ENCODE measurements at regions not wholly inside any gene's neighbourhood (a gene's known extent, or its start where the extent isn't known, plus 50 kb on each side); places are given as distances from the start of the nearest gene placed in this dataset.
"Not testable (repeated sequence)": the region's sequence is repeated elsewhere in the genome, so short reads cannot be mapped to it uniquely, and the experiment has no call there.

GRCh38 chr18:64707052-64707451 lies 558.2 kb upstream of the LINC00305 start:
- no peak for DNase-seq

DNA sequence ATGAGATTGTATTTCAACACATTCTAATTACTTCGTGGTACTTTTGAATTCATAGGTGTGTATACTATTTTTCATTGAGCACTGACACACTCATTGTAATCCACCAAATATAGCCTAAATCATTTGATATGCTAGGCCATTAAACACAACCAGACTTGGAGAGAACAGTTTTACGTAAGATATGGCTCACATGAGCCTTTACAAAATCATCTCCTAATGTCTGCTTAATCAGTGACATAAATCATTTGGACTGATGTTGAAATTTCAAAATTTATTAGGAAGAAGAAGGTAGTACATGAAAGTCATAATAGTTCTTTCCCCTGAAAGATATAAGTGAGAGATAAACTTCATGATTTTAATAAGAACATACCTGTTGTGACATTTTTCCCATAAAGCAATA lies 550.2 kb upstream of the LINC00305 start:
- DNase-seq: no peak

DNA sequence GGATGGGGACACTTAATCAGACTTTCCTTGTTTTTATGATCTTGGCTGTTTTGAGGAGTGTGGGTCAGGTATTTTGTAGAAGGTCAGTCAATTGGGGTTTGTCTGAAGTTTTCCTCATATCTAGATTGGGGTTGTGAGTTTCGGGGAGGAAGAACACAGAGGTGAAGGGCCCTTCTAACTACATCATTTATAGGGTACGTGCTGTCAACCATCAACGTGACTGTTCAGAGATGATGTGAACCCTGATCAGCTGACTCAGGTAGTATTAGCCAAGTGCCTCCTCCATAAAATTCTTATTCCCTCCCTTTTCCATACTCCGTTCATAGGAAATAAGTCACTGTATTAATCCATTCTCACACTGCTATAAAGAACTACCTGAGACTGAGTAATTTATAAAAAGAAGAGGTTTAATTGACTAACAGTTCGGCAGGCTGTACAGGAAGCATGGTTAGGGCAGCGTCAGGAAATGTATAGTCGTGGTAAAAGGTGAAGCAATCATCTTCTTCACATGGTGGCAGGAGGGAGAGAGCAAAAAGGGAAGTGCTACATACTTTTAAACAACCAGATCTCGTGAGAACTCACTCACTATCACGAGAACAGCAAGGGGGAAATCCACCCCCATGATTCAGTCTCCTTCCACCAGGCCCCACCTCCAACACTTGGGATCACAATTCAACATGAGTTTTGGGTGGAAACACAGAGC lies 547.1 kb upstream of the LINC00305 start:
- DNase-seq: no peak

- no peak for DNase-seq
Observed at GRCh38 chr18:64693766-64694165, 544.9 kb upstream of the LINC00305 start.

GRCh38 chr18:64692826-64693225 lies 543.9 kb upstream of the LINC00305 start:
- no peak for DNase-seq

DNA sequence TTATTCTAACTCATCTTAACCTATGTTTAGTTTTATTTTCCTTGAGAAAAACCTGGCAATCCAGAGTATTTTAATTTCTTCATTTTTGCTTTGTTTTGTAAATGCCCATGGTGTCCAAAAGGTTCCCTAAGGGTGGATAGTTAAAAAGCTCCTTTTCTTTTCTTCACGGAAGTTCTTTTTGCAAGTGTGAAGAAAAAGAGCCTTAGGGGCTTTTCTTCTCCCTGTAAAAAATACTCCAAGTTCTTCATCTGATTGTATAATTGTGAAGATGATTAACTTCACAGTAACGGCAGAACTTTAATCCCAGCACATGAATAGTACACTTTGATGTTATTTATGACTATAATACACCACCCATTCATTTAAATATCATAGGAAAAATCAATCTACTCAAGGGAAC lies 530.2 kb upstream of the LINC00305 start:
- no peak for DNase-seq

DNA sequence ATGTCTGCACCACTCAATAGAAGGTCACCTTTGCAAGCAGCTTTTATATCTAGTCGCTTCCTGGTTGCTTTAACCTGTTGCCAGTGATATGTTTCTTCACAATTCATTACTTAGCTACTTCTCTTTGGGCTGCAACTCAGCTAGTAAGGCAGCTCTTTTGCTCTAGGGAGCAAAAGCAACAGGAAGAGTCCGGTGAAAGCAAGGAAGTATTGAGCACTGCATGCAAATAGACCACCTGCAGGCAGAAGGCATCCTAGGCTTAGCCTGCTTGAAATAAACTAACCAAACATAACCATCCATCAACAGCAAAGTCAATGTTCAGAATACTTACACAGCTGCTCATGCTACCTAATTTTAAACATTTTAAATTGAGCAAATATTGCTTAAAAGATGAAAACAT lies 529.2 kb upstream of the LINC00305 start:
- no peak for DNase-seq

DNA sequence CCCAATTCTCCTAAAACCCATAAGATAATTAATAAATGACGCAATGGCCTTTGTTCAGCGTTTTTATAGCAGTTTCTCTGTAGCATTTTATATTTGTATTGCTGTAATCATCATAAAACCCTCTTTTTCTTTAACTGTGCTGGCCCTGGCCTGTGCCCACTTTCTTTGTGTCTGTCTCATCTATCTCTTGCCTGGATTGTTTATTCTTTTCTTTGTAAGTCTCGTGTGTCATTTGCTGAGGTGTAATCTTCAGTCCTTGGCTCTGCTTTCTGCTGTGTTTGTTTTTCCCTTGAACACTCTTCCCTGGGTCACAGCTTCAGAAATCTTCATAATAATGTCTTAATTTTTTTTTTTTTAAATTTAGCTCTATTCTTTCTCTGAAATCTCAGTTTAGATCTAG lies 525.8 kb upstream of the LINC00305 start:
- no peak for DNase-seq

DNA sequence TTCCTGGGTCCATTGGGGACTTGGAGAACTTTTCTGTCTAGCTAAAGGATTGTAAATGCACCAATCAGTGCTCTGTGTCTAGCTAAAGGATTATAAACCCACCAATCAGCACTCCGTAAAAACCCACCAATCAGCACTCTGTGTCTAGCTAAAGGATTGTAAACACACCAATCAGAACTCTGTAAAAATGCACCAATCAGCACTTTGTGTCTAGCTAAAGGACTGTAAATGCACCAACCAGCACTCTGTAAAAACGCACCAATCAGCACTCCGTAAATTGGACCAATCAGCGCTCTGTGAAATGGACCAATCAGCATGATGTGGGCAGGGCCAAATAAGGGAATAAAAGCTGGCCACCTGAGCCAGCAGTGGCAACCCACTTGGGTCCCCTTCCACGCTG lies 522.4 kb upstream of the LINC00305 start:
- DNase-seq: not testable (repeated sequence)

DNA sequence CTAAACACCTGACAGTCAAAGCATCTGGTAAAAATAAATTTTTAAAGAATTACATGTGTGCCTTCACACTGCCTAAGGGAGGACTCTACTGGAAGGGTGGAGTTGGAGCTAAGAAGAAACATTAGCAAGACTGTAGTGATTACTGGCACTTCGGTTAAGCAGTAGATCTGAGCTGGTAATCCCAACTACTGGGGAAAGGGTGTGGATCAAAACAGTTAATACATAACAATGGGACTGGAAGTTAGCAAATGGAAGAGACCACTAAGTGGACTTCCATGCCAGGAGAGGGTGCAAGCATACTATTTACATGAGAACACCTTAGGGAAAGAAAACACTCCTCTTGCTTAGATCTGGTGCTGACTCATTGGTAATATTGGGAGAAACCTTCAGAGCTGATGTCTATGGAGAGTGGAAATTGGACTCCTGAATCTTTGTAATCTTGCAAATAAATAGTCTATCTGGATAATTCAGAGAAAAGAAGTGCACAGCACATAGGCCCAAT lies 519.6 kb upstream of the LINC00305 start:
- no peak for DNase-seq

DNA sequence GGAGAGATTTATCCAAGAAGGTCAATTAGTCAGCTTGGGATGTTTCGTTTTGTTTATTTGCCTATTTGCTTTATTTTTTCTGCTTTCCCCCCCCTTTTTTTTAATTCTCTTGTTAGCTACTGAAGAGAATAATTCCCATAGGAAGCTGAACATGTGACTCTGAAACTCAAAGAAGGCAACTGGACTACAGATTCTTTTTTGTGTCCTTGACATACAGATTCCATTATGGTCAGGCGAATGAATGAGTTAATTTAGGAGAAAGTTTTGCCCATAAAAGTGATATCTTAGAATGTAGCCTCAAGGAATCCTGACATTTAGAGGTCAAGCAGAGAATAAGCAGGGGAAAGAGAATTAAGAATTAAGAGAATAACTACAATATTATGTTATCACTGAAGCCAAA lies 514.2 kb upstream of the LINC00305 start:
- DNase-seq: no peak

GRCh38 chr18:64659196-64659595 lies 510.3 kb upstream of the LINC00305 start:
- DNase-seq: no peak

DNA sequence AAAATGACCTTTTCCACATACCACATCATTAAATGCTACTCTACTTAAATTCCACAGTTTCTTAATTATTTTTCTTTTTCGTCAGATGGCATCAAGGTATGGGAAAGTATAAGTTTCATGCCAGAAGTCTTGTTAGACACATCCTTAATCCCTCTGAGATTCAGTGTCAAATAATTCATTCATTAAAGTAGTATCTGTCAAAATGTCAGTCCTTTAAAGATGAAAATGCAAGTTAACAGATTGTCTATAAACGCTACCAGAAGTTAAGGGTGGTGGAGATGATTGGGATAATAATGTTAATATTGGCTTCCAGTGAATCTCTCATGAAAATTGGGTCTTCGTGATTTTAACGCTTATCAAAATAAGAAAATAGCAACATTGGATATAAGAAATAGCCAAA lies 504.2 kb upstream of the LINC00305 start:
- no peak for DNase-seq

- DNase-seq: no peak
Observed at GRCh38 chr18:64650068-64650467, 501.2 kb upstream of the LINC00305 start.

DNA sequence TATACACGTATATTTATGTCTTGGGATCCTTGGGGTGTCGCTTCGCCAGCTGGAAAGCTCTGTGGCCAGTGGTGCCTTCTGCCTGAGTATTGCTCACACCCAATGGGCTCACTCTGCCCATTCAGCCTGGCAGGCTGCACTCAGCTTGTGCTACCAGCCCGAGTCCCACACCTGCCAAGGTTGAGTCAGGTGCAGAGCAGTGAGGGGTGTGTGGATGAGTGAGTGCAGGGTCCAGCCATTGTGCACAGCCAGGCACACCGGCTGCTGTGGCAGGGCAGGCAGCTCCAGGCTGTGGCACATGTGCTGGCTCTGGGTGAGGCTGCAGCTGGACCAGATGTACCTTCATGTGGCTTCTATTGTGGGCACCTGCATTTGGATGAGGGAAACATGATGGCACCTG lies 496.9 kb upstream of the LINC00305 start:
- no peak for DNase-seq

DNA sequence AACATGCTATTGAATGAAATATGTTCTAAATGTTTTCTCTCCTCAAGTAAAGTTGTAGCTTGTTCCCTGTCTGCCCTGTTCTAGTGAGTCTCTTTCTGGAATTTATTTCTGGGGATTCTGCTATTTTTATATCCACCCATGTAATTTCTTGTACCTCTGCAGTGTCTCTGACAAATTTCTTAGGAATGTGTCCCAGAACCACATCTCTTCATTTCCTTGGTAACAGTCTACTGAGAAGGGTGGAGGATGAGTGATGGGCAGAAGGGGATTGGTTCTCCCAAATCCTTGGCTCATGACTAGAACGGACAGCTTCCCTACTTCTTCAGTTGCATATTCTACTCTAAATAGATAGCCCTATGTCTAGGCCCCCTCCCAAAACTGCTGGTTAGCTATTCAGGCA lies 490.6 kb upstream of the LINC00305 start:
- DNase-seq: no peak

- no peak for DNase-seq
Observed at GRCh38 chr18:64620971-64621560, 472.2 kb upstream of the LINC00305 start.

DNA sequence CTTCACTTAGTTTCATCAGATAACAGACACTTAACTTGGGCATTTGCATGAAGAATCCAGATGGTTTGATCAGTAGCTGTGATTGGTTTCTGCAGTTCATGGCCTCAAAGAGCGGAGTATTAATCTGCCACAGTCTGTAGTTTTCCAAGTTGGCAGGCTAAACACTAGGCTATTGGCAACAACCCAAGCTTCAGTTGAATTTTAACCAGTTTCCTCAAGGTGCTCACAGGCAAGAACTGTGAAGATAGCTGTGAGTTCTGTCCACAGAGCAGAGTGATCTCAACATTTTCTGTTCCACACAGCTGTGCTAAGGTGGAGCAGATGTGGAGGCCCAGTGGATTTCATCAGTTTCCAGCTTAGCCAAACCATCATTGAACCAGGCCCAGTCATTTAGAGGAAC lies 469.5 kb upstream of the LINC00305 start:
- no peak for DNase-seq

GRCh38 chr18:64615021-64615420 lies 466.1 kb upstream of the LINC00305 start:
- no peak for DNase-seq

DNA sequence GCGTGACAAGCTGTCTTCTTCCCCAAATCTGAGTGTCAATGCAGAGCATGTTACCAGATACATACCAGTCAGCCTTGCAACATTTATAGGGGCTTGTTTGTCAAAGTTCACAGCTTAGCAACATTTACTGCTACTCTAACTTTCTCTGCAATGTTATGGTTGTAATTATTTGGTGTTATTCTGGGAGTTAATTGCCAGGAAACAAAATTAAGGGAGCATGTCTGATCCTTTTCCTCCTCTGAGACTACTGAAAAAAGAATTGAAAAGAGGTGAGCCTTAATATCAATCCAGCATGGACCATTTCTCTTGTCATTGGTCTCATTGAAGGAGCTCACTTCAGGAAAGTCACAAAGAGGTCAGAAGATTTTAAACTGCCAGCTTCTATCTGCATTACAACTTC lies 465.6 kb upstream of the LINC00305 start:
- no peak for DNase-seq

DNA sequence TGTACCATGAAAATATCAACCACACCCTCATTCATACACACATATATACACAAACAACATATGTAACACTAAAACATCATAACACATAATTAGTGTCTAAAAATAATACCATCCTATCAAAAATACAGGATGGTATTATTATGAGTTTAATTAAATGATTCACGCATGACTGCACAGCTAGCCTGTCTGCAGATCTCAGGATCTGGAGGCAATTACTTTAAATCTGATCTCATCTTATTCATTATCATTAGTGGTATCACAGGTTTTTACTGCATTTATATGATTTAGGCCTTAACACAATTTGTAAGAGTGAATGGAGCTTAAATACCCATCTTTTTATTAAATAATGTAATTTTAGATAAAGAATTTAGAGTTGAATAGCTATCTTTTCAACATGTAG lies 443.4 kb upstream of the LINC00305 start:
- no peak for DNase-seq

- no peak for DNase-seq
Observed at GRCh38 chr18:64589000-64589399, 440.1 kb upstream of the LINC00305 start.

DNA sequence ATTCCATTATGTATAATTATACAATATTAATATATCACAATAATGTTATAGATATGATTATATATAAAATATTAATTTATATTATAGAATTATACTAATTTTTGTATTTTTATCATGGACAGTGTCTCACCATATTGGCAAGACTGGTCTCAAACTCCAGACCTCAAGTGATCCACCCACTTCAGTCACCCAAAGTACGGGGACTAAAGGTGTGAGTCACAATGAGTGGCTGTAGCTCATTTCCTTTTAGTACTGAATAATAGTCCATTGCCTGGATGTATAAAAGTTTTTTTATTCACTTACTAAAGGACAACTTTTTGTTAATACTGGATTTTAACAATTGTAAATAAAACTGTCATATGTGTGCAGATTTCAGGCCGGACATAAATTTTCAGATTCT lies 417.6 kb upstream of the LINC00305 start:
- DNase-seq: no peak

DNA sequence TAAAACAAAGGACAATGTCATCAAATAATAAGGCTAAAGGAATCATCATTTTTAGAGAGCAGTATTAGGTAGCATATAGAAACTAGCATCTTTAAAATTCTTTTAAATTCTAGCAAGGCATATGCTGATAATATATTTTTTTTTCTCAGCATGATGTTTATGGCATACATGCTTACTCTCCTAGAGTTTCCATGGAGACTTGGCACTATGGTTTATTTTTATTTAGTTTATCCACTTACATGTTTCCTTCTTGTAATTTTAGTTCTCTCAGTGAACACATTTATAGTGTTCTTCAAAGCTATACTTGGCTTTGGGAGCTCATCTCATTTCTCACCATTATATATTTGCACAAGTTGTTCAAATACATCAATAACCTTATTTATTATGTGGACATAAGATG lies 413.8 kb upstream of the LINC00305 start:
- DNase-seq: no peak

GRCh38 chr18:64546451-64546850 lies 397.6 kb upstream of the LINC00305 start:
- no peak for DNase-seq
